NB4 (cell line): ENCODE measurements at regions not wholly inside any gene's neighbourhood (a gene's known extent, or its start where the extent isn't known, plus 50 kb on each side); places are given as distances from the start of the nearest gene placed in this dataset.
"Not testable (repeated sequence)": the region's sequence is repeated elsewhere in the genome, so short reads cannot be mapped to it uniquely, and the experiment has no call there.

Source experiments
- CTCF ChIP-seq: IDR thresholded peaks from one replicate; pipeline ENCODE4 v1.5.1; 2012; ENCODE audit warnings: low read depth, low read length
- POLR2A ChIP-seq: IDR thresholded peaks from 2 replicates; pipeline ENCODE4 v1.6.1; 2011; ENCODE audit warnings: mild to moderate bottlenecking; ENCODE audit not compliant: insufficient read length; ENCODE audit errors: extremely low read depth

GRCh38 chr5:1644393-1644809 lies 120.6 kb upstream of the LPCAT1 start:
- not testable (repeated sequence) for TF ChIP-seq POLR2A, CTCF
